GM23338 (cell line): ENCODE measurements at regions not wholly inside any gene's neighbourhood (a gene's known extent, or its start where the extent isn't known, plus 50 kb on each side); places are given as distances from the start of the nearest gene placed in this dataset.

Experiments
- ATAC-seq: fragments of 200-7000 bp; cut with Tn5 transposase; 3 replicates; pipeline ENCODE4 v1.9.1; 2020
- DNase-seq: peaks from one replicate; pipeline ENCODE4 v3.0.0-alpha.2; 2015; ENCODE audit warnings: low spot score
- H2AFZ ChIP-seq: fragments of 200-600 bp; sonication (generic); 2 replicates; pipeline ENCODE4 v1.8.0; 2016; ENCODE audit warnings: antibody characterized with exemption, mild to moderate bottlenecking, moderate library complexity
- H3F3A ChIP-seq: fragments of 200-600 bp; sonication (generic); replicated peaks from 2 replicates; pipeline ENCODE4 v1.8.0; 2017; ENCODE audit warnings: antibody characterized with exemption, mixed run types, low read depth
- H3K27ac ChIP-seq: fragments of 200-600 bp; sonication (generic); 2 replicates; pipeline ENCODE4 v1.6.1; 2016; ENCODE audit warnings: low read depth
- H3K27me3 ChIP-seq: fragments of 200-600 bp; sonication (generic); 2 replicates; pipeline ENCODE4 v1.8.0; 2016; ENCODE audit warnings: mild to moderate bottlenecking, mixed run types, moderate library complexity; ENCODE audit not compliant: insufficient read depth
- H3K36me3 ChIP-seq: fragments of 200-600 bp; sonication (generic); 2 replicates; pipeline ENCODE4 v1.8.0; 2016; ENCODE audit warnings: mild to moderate bottlenecking; ENCODE audit not compliant: insufficient read depth
- H3K4me1 ChIP-seq: fragments of 200-600 bp; sonication (generic); 2 replicates; pipeline ENCODE4 v1.8.0; 2016; ENCODE audit warnings: mild to moderate bottlenecking, moderate library complexity; ENCODE audit not compliant: insufficient read depth
- H3K4me2 ChIP-seq: fragments of 200-600 bp; sonication (generic); 2 replicates; pipeline ENCODE4 v1.7.1; 2017; ENCODE audit warnings: mixed run types
- H3K4me3 ChIP-seq: fragments of 200-600 bp; sonication (generic); 2 replicates; pipeline ENCODE4 v1.6.1; 2016; ENCODE audit warnings: mixed run types
- H3K79me2 ChIP-seq: fragments of 200-600 bp; sonication (generic); replicated peaks from 2 replicates; pipeline ENCODE4 v1.8.0; 2017; ENCODE audit warnings: mild to moderate bottlenecking; ENCODE audit not compliant: insufficient read depth
- H3K9me2 ChIP-seq: fragments of 200-600 bp; sonication (generic); 2 replicates; pipeline ENCODE4 v1.8.0; 2017; ENCODE audit not compliant: insufficient read depth
- H4K20me1 ChIP-seq: fragments of 200-600 bp; sonication (generic); replicated peaks from 2 replicates; pipeline ENCODE4 v1.8.0; 2017; ENCODE audit warnings: mild to moderate bottlenecking; ENCODE audit not compliant: insufficient read depth
- H3K27ac Mint-ChIP-seq: 2 replicates; pipeline ENCODE4 v1.8.0; 2020; ENCODE audit warnings: inconsistent platforms, mild to moderate bottlenecking, moderate library complexity, mixed read lengths
- H3K27me3 Mint-ChIP-seq: 3 replicates; pipeline ENCODE4 v1.8.0; 2022; ENCODE audit warnings: low read depth, mild to moderate bottlenecking, moderate library complexity, mixed read lengths, inconsistent platforms; ENCODE audit not compliant: insufficient read depth, poor library complexity
- H3K36me3 Mint-ChIP-seq: 3 replicates; pipeline ENCODE4 v1.8.0; 2021; ENCODE audit warnings: low read depth, mild to moderate bottlenecking, inconsistent platforms, moderate library complexity, mixed read lengths
- H3K4me1 Mint-ChIP-seq: 3 replicates; pipeline ENCODE4 v1.8.0; 2020; ENCODE audit warnings: mild to moderate bottlenecking, inconsistent platforms, mixed read lengths
- H3K4me3 Mint-ChIP-seq: 3 replicates; pipeline ENCODE4 v1.8.0; 2021; ENCODE audit warnings: moderate library complexity, mild to moderate bottlenecking, inconsistent platforms, mixed read lengths
- H3K9me3 Mint-ChIP-seq: 3 replicates; pipeline ENCODE4 v1.8.0; 2020; ENCODE audit warnings: moderate library complexity, mild to moderate bottlenecking, inconsistent platforms, mixed read lengths
- CREB1 ChIP-seq: fragments of 250-450 bp; sonication (Bioruptor Pico); IDR thresholded peaks from 2 replicates; pipeline ENCODE4 v1.5.0; 2020; ENCODE audit warnings: low read depth, mild to moderate bottlenecking, moderate library complexity
- CTCF ChIP-seq, 2 experiments: fragments of 200-600 bp in 1 of 2; sonication (generic) in 1 of 2; conservative IDR thresholded peaks; 2 replicates each; pipeline versions ENCODE4 v1.5.1 to v1.6.1; 2016 to 2017; ENCODE audit warnings: antibody characterized with exemption in 2 of 2, low read depth in 2 of 2, mild to moderate bottlenecking in 2 of 2, moderate library complexity in 1 of 2
- ETS1 ChIP-seq: IDR thresholded peaks from 2 replicates; pipeline ENCODE4 v1.6.1; 2016; ENCODE audit warnings: antibody characterized with exemption
- EZH2 ChIP-seq: fragments of 200-600 bp; sonication (generic); IDR thresholded peaks from one replicate; pipeline ENCODE4 v1.8.0; 2017; ENCODE audit warnings: antibody characterized with exemption, mild to moderate bottlenecking, low read depth; ENCODE audit not compliant: unreplicated experiment
- EZH2phosphoT487 ChIP-seq: fragments of 200-600 bp; sonication (generic); IDR thresholded peaks from one replicate; pipeline ENCODE4 v1.8.1; 2018; ENCODE audit warnings: antibody characterized with exemption; ENCODE audit not compliant: unreplicated experiment
- JUNB ChIP-seq: IDR thresholded peaks from one replicate; pipeline ENCODE4 v1.6.1; 2016; ENCODE audit warnings: antibody characterized with exemption; ENCODE audit not compliant: unreplicated experiment
- POLR2AphosphoS5 ChIP-seq: IDR thresholded peaks from 2 replicates; pipeline ENCODE4 v1.6.1; 2016; ENCODE audit warnings: antibody characterized with exemption, low read depth
- REST ChIP-seq: IDR thresholded peaks from one replicate; pipeline ENCODE4 v1.6.1; 2018; ENCODE audit warnings: antibody characterized with exemption; ENCODE audit not compliant: unreplicated experiment
- ZNF462 ChIP-seq: fragments of 250-450 bp; sonication (Bioruptor Pico); IDR thresholded peaks from 2 replicates; pipeline ENCODE4 v1.5.0; 2020; ENCODE audit warnings: mild to moderate bottlenecking, moderate library complexity

- H3K4me2 ChIP-seq, result no peak overlapping the region
- TF ChIP-seq EZH2, result no peak
- no peak for TF ChIP-seq CTCF (conservative IDR thresholded peaks at IDR 0.05; ENCODE audit: low read depth in 2 of 2)
- TF ChIP-seq EZH2phosphoT487, result no peak
- TF ChIP-seq POLR2AphosphoS5, result no peak
- peaks cover 84% of the 10 kb centered on the region for H3K9me3 Mint-ChIP-seq
- DNase-seq (no peak), ATAC-seq (no peak)
- no peaks in the 10 kb centered on the region for H3K4me1 ChIP-seq
- H4K20me1 ChIP-seq, result no peaks in the 10 kb centered on the region
- no peak overlapping the region for H3K27ac ChIP-seq
- no peaks in the 10 kb centered on the region for H3K27me3 ChIP-seq
- peaks cover 9% of the 10 kb centered on the region for H3K27me3 Mint-ChIP-seq
- H3K79me2 ChIP-seq, result no peaks in the 10 kb centered on the region
- H3K9me2 ChIP-seq, result no peaks in the 10 kb centered on the region
- H3K4me3 ChIP-seq, result no peak overlapping the region
- peaks cover 49% of the 10 kb centered on the region for H3K36me3 Mint-ChIP-seq
- H3F3A ChIP-seq, result no peaks in the 10 kb centered on the region
- H3K27ac Mint-ChIP-seq, result no peak overlapping the region
- no peaks in the 10 kb centered on the region for H3K4me1 Mint-ChIP-seq
- no peak overlapping the region for H2AFZ ChIP-seq
- no peak overlapping the region for H3K4me3 Mint-ChIP-seq
- no peaks in the 10 kb centered on the region; the same call in 1 of the 2 replicates for H3K36me3 ChIP-seq
Measured at GRCh38 chr10:131778385-131778784, 122.4 kb upstream of the PPP2R2D start.

GRCh38 chr10:131778842-131779241, 122.0 kb upstream of the PPP2R2D start:
- peaks cover 8% of the 10 kb centered on the region for H3K27me3 Mint-ChIP-seq
- H3K4me3 Mint-ChIP-seq, result no peak overlapping the region
- H3K4me1 ChIP-seq, result no peaks in the 10 kb centered on the region
- H3F3A ChIP-seq, result no peaks in the 10 kb centered on the region
- ATAC-seq (no peak), DNase-seq (no peak)
- no peaks in the 10 kb centered on the region for H3K4me1 Mint-ChIP-seq
- no peaks in the 10 kb centered on the region for H3K79me2 ChIP-seq
- no peak overlapping the region for H2AFZ ChIP-seq
- peaks cover 89% of the 10 kb centered on the region for H3K9me3 Mint-ChIP-seq
- no peaks in the 10 kb centered on the region for H3K9me2 ChIP-seq
- peaks cover 49% of the 10 kb centered on the region for H3K36me3 Mint-ChIP-seq
- H3K27me3 ChIP-seq, result no peaks in the 10 kb centered on the region
- no peak overlapping the region for H3K27ac ChIP-seq
- no peaks in the 10 kb centered on the region for H4K20me1 ChIP-seq
- H3K4me3 ChIP-seq, result no peak overlapping the region
- H3K27ac Mint-ChIP-seq, result no peak overlapping the region
- no peaks in the 10 kb centered on the region; the same call in 1 of the 2 replicates for H3K36me3 ChIP-seq
- H3K4me2 ChIP-seq, result no peak overlapping the region
- TF ChIP-seq CREB1 (no peak), JUNB (no peak), ZNF462 (CRISPR knock-in tag) (no peak), EZH2phosphoT487 (no peak), REST (no peak), ETS1 (no peak)
